ENCODE measurements at regions not wholly inside any gene's neighbourhood (a gene's known extent, or its start where the extent isn't known, plus 50 kb on each side); places are given as distances from the start of the nearest gene placed in this dataset.
A peak's percentile ranks its signal among the peaks of the same experiment; 100 is the strongest.
"Not testable (repeated sequence)": the region's sequence is repeated elsewhere in the genome, so short reads cannot be mapped to it uniquely, and the experiment has no call there.

- no peak for DNase-seq (ENCODE audit: low spot score)
These were observed 99.5 kb downstream of the SLC4A3 start for GRCh38 chr2:219726916-219727315.

- DNase-seq (ENCODE audit: low spot score) = peak; percentile 42
These were observed 100.5 kb downstream of the SLC4A3 start for GRCh38 chr2:219727771-219728429.

DNA sequence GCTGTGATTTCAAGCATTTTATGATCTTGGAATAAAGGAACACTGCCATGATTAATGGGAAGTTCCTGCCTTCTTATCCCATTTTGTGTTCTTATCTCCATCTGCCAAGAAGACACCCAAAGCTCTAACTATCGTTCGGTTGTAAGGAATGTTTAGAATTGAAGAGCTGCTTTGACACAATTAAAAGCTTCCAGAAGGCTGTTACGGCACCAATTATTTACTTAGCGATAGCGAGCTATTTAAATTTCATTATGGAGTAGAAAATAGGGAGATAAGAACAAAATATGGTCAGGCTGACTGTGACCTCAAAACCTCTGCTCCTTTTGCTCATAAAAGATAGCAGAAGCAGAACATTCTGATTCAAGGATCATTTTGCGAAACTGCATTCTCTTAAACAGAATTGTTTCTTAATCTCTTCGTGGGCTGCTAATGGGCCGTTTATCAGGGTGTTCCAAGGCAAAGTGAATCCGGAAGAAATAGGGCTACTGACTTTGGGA, 101.6 kb downstream of the SLC4A3 start:
- DNase-seq (ENCODE audit: low spot score) = peak; percentile 56

DNA sequence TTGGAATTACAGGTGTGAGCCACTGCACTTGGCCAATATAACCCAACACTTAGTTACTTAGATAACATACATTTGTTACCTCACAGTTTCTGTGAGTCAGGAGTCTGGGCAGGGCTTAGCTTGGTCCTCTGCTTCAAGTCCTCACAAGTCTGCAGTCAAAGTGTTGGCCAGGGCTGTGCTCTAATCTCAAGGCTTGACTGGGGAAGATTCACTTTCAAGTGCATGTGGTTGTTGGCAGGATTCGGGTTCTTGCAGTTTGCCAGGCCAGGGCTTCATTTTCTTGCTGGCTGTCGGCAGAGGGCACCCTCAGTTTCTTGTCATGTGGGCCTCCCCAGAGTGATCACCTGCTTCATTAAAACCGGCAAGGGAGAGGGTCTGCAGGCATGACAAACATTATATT, 103.7 kb downstream of the SLC4A3 start:
- no peak for DNase-seq (ENCODE audit: low spot score)

GRCh38 chr2:219733106-219733505, 105.7 kb downstream of the SLC4A3 start:
- DNase-seq (ENCODE audit: low spot score) = peak; percentile 72

DNA sequence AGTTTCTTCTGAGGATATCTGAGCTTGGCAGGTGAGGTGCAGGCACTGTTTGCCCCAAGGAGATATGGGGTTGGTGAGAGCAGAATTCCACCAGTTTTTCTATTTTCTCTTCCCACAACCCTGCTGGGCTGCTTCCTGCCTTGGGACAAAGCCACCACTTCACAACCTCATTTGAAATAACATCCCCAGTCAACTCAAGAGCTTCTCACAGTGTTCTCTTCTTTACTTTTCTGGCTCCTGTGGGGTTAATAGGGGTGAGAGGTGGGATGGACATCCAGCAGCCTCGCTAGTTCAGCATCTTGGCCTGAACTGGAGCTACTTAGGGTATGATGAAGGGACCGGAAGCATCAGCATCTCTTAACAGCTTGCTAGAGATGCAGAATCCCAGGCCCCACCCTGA, 106.3 kb downstream of the SLC4A3 start:
- DNase-seq (ENCODE audit: low spot score) = no peak

- peak; percentile 87 for DNase-seq (ENCODE audit: low spot score)
These were observed 108.8 kb downstream of the SLC4A3 start for GRCh38 chr2:219736209-219736608.

- peak; percentile 60 for DNase-seq (ENCODE audit: low spot score)
These were observed 109.9 kb downstream of the SLC4A3 start for GRCh38 chr2:219737270-219737691.

DNA sequence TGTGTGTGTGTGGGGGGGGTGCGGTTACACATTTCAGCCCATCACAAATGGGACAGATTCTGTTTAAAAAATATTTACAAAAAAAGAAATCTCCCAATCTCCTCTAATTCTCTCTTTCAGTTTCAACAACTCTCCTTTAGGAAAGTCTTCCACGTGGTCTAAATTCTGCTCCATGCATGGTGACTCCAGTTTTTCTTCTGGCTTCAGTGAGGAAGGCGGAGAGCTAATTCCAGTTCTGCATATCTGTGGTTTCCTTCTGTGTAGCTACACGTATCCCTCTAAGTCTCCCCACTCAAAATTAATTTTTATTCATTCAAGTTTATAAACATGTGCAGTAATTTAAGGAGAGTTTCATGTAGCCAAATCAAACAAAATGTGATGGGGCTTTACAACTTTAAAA, 111.6 kb downstream of the SLC4A3 start:
- peak; percentile 31 for DNase-seq (ENCODE audit: low spot score)

DNA sequence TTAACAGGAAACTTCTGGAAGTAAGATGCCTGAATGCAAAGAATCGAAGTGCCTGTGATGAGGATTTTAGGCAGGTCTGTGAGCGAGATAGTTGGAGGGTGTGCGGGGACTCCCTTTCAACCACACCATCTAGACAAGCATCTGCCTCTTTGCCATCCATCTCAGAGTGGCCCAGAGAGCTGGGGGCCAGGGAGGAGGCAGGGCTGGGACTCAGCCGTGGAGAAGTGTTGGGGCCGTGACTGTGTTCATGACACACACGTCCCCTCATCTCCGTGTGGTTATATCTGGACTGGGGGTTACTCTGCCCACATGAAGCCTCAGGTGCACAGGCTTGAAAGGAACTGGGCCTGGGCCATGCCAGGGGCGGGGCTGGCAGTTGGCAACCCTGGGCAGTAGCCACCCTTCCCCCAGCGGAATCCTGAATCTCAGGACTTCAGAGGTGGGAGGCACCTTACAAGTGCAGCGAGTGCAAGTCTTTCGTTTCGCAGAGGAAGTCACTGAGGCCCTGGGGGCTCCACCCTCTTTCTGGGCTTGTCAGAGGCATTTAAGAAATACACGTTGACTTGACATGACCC, 112.5 kb downstream of the SLC4A3 start:
- no peak for DNase-seq (ENCODE audit: low spot score)

GRCh38 chr2:219743548-219743947, 116.1 kb downstream of the SLC4A3 start:
- no peak for DNase-seq (ENCODE audit: low spot score)

GRCh38 chr2:219744066-219744465, 116.6 kb downstream of the SLC4A3 start:
- no peak for DNase-seq (ENCODE audit: low spot score)

GRCh38 chr2:219744600-219744999, 117.2 kb downstream of the SLC4A3 start:
- DNase-seq (ENCODE audit: low spot score) = peak; percentile 54

GRCh38 chr2:219747637-219748036, 120.2 kb downstream of the SLC4A3 start:
- DNase-seq (ENCODE audit: low spot score) = no peak

DNA sequence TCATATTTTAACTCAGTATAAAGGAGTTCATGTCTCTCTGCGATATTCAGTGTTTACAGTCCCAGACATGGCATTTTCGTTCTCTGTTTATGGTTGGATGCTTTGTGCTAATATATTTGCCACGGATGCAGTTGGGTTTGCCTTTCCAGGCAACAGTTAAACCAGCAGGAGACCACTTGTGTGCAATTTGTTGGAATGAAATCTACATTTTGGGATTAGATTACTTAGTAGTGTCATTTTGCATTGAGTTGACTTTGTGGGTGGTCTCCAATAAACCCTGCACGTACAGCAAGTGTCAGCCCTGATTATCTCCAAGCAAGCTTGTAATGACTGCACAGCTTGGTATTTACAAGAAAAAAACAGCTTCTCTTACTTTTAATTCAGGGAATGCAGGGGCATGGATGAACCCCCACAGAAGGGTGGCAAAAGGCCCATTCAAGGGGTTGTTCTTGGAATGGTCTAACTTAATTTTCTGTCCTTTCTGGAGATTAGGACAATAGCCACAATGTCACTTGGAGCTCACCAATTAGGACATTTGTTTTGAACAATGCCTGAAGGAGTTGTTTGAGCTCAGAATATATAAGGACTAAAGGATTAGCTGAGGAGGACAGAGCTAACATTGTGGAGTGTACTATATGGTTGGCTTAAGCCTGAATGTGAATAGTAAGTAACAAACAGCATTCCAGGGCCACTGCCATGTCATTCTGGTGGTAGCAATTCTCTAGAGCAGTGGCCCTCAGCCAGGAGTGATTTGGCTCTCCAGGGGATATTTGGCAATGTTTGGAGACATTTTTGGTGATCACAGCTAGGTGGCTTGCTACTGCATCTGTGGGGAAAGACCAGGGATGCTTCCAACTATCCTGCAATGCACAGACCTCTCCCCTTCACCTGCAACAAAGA, 121.5 kb downstream of the SLC4A3 start:
- no peak for DNase-seq (ENCODE audit: low spot score)

DNA sequence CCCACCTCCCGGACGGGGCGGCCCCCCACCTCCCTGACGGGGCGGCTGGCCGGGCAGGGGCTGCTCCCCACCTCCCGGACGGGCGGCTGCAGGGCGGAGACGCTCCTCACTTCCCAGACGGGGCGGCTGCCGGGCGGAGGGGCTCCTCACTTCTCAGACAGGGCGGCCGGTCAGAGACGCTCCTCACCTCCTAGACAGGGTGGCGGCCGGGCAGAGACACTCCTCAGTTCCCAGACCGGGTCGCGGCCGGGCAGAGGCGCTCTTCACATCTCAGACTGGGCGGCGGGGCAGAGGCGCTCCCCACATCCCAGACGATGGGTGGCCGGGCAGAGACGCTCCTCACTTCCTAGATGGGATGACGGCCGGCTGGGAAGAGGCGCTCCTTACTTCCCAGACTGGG, 123.7 kb downstream of the SLC4A3 start:
- DNase-seq (ENCODE audit: low spot score) = not testable (repeated sequence)

- peak; percentile 43 for DNase-seq (ENCODE audit: low spot score)
These were observed 125.3 kb downstream of the SLC4A3 start for GRCh38 chr2:219752726-219753125.

DNA sequence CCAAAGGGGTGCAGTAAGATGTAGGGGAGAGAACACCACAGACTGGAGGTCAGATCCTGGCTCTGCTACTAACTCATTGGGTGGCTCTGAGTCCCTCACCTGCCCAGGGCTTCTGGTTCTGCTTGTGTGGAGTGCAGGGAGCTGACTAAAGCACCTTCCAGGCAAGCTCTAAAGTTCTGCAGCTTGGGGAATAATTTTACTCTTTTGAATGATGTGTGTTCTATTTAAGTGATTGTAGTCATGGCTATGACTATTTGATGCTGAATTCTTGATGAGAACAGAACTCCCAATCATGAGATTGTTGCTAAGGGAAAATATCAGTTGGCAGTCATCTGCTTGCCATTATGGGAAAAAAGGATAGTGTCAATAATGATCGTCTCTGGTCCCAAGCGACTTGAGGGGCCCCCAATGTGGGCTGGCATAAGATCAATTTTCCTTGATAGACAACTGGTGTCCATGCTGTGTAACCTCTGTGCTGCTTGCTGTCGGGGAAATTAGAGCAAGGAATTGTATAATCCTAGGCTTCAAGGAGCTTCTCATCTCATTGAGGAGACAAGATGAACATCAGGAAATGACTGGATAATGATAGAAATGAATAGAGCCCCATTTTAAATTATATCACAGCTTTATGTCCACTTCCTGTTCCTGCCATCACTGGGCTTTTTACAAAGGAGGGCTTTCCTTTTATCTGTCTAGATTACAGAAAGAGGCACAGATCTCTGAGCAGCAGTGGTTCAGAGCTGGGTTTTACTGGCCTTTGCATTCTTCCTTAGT, 131.7 kb downstream of the SLC4A3 start:
- DNase-seq (ENCODE audit: low spot score) = no peak

DNA sequence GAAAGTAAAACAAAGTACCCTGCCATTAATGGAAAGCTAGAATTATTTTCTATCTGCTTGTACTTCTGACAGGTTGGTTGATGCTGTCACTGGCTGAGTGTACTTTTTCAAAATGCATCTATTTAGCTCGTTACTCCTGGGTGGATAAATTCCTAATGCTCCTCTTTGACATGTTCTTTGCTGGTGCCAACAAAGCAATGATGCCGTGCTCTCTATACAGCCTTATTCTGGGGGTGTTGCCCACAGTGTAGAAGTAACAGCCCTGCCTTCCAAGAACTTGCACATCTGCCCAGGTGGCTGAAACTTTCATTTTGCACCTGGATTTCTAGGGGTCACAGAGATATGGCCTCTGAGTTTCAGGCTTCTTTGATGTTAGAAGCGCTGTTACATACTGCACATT, 132.4 kb downstream of the SLC4A3 start:
- DNase-seq (ENCODE audit: low spot score) = no peak

- no peak for DNase-seq (ENCODE audit: low spot score)
These were observed 137.9 kb downstream of the SLC4A3 start for GRCh38 chr2:219765231-219765911.

- no peak for DNase-seq (ENCODE audit: low spot score)
These were observed 139.2 kb downstream of the SLC4A3 start for GRCh38 chr2:219766658-219767057.
